SK-N-SH treated with all-trans-retinoic acid at 6 μM for 48 hours (cell line): ENCODE measurements at regions not wholly inside any gene's neighbourhood (a gene's known extent, or its start where the extent isn't known, plus 50 kb on each side); places are given as distances from the start of the nearest gene placed in this dataset.

Experiments
- ATAC-seq: fragments of 200-7000 bp; cut with Tn5 transposase; 3 replicates; pipeline ENCODE4 v1.9.1; 2020; ENCODE audit warnings: mild to moderate bottlenecking, moderate library complexity
- ARNTL ChIP-seq: fragments of 450-650 bp; formaldehyde crosslinking; IDR thresholded peaks from 2 replicates; pipeline ENCODE4 v1.5.0; 2020; ENCODE audit warnings: low read depth, mild to moderate bottlenecking, moderate library complexity, borderline replicate concordance
- BACH2 ChIP-seq: fragments of 250-450 bp; sonication (Bioruptor Pico); IDR thresholded peaks from 2 replicates; pipeline ENCODE4 v1.9.0; 2021; ENCODE audit warnings: mild to moderate bottlenecking, borderline replicate concordance
- CSDC2 ChIP-seq: fragments of 250-450 bp; sonication (Bioruptor Pico); IDR thresholded peaks from 2 replicates; pipeline ENCODE4 v1.5.0; 2020; ENCODE audit warnings: mild to moderate bottlenecking, moderate library complexity
- ESRRG ChIP-seq: fragments of 250-450 bp; sonication (Bioruptor Pico); IDR thresholded peaks from 2 replicates; pipeline ENCODE4 v1.6.1; 2021; ENCODE audit warnings: mild to moderate bottlenecking
- ISL1 ChIP-seq: fragments of 250-450 bp; sonication (Bioruptor Pico); IDR thresholded peaks from 2 replicates; pipeline ENCODE4 v2.1.2; 2022; ENCODE audit warnings: mild to moderate bottlenecking, moderate library complexity
- OSR1 ChIP-seq: fragments of 250-450 bp; sonication (Bioruptor Pico); IDR thresholded peaks from 2 replicates; pipeline ENCODE4 v1.8.0; 2022; ENCODE audit warnings: moderate library complexity, mild to moderate bottlenecking, inconsistent platforms
- PPARA ChIP-seq: fragments of 250-450 bp; sonication (Bioruptor Pico); IDR thresholded peaks from 2 replicates; pipeline ENCODE4 v1.5.0; 2020; ENCODE audit warnings: mild to moderate bottlenecking, borderline replicate concordance
- RARB ChIP-seq: fragments of 250-450 bp; sonication (Bioruptor Pico); IDR thresholded peaks from 2 replicates; pipeline ENCODE4 v1.8.0; 2021; ENCODE audit warnings: mild to moderate bottlenecking, moderate library complexity
- SNAI2 ChIP-seq: fragments of 250-450 bp; sonication (Bioruptor Pico); IDR thresholded peaks from 2 replicates; pipeline ENCODE4 v1.5.0; 2020; ENCODE audit warnings: mild to moderate bottlenecking, moderate library complexity
- TCF4 ChIP-seq: fragments of 250-450 bp; sonication (Bioruptor Pico); IDR thresholded peaks from 2 replicates; pipeline ENCODE4 v1.8.0; 2021; ENCODE audit warnings: mild to moderate bottlenecking, moderate library complexity, borderline replicate concordance
- TOX ChIP-seq: fragments of 250-450 bp; sonication (Bioruptor Pico); IDR thresholded peaks from 2 replicates; pipeline ENCODE4 v1.8.0; 2021; ENCODE audit warnings: mild to moderate bottlenecking, moderate library complexity, borderline replicate concordance
- ZC3H10 ChIP-seq: fragments of 250-450 bp; sonication (Bioruptor Pico); IDR thresholded peaks from 2 replicates; pipeline ENCODE4 v1.5.1; 2021; ENCODE audit warnings: mild to moderate bottlenecking, moderate library complexity
- ZFP30 ChIP-seq: fragments of 450-650 bp; formaldehyde crosslinking; IDR thresholded peaks from 2 replicates; pipeline ENCODE4 v1.5.0; 2022; ENCODE audit warnings: mild to moderate bottlenecking, moderate library complexity
- ZNF565 ChIP-seq: fragments of 450-650 bp; formaldehyde crosslinking; conservative IDR thresholded peaks from 2 replicates; pipeline ENCODE4 v1.5.0; 2020; ENCODE audit warnings: low read depth, mild to moderate bottlenecking, moderate library complexity
- ZNF70 ChIP-seq: fragments of 450-650 bp; formaldehyde crosslinking; IDR thresholded peaks from 2 replicates; pipeline ENCODE4 v1.5.0; 2020; ENCODE audit warnings: mild to moderate bottlenecking, moderate library complexity
- ZNF8 ChIP-seq: fragments of 450-650 bp; formaldehyde crosslinking; IDR thresholded peaks from 2 replicates; pipeline ENCODE4 v1.5.0; 2020; ENCODE audit warnings: mild to moderate bottlenecking, moderate library complexity
- TF ChIP-seq, protein P1 (sequence below): fragments of 250-450 bp; sonication (Bioruptor Pico); IDR thresholded peaks from 2 replicates; pipeline ENCODE4 v1.5.0; 2020; ENCODE audit warnings: mild to moderate bottlenecking, moderate library complexity
- TF ChIP-seq, protein P2 (sequence below): fragments of 250-450 bp; sonication (Bioruptor Pico); IDR thresholded peaks from 2 replicates; pipeline ENCODE4 v1.5.1; 2020; ENCODE audit warnings: low read depth, mild to moderate bottlenecking, moderate library complexity
- TF ChIP-seq, protein P3 (sequence below): fragments of 250-450 bp; sonication (Bioruptor Pico); IDR thresholded peaks from 2 replicates; pipeline ENCODE4 v1.8.0; 2020; ENCODE audit warnings: mild to moderate bottlenecking, moderate library complexity, borderline replicate concordance
- TF ChIP-seq, protein P4 (sequence below): fragments of 250-450 bp; sonication (Bioruptor Pico); IDR thresholded peaks from 2 replicates; pipeline ENCODE4 v1.5.1; 2021; ENCODE audit warnings: mild to moderate bottlenecking, moderate library complexity
- TF ChIP-seq, protein P5 (sequence below): fragments of 250-450 bp; sonication (Bioruptor Pico); IDR thresholded peaks from 2 replicates; pipeline ENCODE4 v1.8.0; 2021; ENCODE audit warnings: low read depth, mild to moderate bottlenecking, moderate library complexity, borderline replicate concordance

DNA sequence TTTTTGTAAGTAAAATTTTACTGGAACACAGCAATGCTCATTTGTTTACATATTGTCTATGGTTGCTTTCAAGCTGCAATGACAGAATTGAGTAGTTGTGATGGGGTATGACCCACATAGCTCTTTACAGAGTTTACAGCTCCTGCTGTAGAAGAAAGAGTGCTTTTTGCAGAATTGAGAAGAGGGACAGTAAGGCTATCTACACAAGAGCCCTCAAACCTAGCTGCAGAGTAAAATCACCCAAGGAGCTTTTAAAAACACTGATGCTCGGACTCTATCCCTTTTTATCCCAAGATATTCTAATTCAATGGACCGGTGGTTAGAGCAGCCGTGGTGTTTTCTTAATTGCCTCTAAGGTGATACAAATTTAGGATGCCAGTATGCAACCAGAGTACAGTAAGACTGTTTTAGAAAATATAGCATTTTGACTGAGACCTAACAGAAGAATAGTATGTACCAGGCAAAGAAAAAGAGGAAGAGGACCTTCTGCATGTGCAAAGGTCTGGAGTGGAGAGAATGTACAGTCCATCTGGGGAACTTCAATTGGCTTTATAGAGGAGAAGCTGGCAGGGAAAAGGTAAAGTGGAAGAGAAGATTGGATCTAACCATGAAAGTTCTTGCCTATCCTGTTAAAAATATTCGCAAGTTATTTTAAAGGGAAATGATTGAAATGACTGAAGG lies 663.6 kb upstream of the CPEB2 start:
- TF ChIP-seq ZNF565 (no peak), BACH2 (CRISPR knock-in tag) (no peak), ESRRG (CRISPR knock-in tag) (no peak), ISL1 (no peak), TCF4 (no peak), ZC3H10 (CRISPR knock-in tag) (no peak), OSR1 (CRISPR knock-in tag) (no peak), ARNTL (CRISPR knock-in tag) (no peak), TOX (no peak), CSDC2 (CRISPR knock-in tag) (no peak), SNAI2 (CRISPR knock-in tag) (no peak), ZNF8 (CRISPR knock-in tag) (no peak), PPARA (CRISPR knock-in tag) (no peak)
- TF ChIP-seq, protein P1, sequence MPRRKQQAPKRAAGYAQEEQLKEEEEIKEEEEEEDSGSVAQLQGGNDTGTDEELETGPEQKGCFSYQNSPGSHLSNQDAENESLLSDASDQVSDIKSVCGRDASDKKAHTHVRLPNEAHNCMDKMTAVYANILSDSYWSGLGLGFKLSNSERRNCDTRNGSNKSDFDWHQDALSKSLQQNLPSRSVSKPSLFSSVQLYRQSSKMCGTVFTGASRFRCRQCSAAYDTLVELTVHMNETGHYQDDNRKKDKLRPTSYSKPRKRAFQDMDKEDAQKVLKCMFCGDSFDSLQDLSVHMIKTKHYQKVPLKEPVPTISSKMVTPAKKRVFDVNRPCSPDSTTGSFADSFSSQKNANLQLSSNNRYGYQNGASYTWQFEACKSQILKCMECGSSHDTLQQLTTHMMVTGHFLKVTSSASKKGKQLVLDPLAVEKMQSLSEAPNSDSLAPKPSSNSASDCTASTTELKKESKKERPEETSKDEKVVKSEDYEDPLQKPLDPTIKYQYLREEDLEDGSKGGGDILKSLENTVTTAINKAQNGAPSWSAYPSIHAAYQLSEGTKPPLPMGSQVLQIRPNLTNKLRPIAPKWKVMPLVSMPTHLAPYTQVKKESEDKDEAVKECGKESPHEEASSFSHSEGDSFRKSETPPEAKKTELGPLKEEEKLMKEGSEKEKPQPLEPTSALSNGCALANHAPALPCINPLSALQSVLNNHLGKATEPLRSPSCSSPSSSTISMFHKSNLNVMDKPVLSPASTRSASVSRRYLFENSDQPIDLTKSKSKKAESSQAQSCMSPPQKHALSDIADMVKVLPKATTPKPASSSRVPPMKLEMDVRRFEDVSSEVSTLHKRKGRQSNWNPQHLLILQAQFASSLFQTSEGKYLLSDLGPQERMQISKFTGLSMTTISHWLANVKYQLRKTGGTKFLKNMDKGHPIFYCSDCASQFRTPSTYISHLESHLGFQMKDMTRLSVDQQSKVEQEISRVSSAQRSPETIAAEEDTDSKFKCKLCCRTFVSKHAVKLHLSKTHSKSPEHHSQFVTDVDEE (CRISPR knock-in tag) = no peak
- TF ChIP-seq, protein P2, sequence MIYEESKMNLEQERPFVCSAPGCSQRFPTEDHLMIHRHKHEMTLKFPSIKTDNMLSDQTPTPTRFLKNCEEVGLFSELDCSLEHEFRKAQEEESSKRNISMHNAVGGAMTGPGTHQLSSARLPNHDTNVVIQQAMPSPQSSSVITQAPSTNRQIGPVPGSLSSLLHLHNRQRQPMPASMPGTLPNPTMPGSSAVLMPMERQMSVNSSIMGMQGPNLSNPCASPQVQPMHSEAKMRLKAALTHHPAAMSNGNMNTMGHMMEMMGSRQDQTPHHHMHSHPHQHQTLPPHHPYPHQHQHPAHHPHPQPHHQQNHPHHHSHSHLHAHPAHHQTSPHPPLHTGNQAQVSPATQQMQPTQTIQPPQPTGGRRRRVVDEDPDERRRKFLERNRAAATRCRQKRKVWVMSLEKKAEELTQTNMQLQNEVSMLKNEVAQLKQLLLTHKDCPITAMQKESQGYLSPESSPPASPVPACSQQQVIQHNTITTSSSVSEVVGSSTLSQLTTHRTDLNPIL (CRISPR knock-in tag) = no peak
- TF ChIP-seq, protein P3, sequence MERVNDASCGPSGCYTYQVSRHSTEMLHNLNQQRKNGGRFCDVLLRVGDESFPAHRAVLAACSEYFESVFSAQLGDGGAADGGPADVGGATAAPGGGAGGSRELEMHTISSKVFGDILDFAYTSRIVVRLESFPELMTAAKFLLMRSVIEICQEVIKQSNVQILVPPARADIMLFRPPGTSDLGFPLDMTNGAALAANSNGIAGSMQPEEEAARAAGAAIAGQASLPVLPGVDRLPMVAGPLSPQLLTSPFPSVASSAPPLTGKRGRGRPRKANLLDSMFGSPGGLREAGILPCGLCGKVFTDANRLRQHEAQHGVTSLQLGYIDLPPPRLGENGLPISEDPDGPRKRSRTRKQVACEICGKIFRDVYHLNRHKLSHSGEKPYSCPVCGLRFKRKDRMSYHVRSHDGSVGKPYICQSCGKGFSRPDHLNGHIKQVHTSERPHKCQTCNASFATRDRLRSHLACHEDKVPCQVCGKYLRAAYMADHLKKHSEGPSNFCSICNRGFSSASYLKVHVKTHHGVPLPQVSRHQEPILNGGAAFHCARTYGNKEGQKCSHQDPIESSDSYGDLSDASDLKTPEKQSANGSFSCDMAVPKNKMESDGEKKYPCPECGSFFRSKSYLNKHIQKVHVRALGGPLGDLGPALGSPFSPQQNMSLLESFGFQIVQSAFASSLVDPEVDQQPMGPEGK (CRISPR knock-in tag) = no peak
- TF ChIP-seq, protein P4, sequence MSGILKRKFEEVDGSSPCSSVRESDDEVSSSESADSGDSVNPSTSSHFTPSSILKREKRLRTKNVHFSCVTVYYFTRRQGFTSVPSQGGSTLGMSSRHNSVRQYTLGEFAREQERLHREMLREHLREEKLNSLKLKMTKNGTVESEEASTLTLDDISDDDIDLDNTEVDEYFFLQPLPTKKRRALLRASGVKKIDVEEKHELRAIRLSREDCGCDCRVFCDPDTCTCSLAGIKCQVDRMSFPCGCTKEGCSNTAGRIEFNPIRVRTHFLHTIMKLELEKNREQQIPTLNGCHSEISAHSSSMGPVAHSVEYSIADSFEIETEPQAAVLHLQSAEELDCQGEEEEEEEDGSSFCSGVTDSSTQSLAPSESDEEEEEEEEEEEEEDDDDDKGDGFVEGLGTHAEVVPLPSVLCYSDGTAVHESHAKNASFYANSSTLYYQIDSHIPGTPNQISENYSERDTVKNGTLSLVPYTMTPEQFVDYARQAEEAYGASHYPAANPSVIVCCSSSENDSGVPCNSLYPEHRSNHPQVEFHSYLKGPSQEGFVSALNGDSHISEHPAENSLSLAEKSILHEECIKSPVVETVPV (CRISPR knock-in tag) = no peak
- ATAC-seq = no peak

DNA sequence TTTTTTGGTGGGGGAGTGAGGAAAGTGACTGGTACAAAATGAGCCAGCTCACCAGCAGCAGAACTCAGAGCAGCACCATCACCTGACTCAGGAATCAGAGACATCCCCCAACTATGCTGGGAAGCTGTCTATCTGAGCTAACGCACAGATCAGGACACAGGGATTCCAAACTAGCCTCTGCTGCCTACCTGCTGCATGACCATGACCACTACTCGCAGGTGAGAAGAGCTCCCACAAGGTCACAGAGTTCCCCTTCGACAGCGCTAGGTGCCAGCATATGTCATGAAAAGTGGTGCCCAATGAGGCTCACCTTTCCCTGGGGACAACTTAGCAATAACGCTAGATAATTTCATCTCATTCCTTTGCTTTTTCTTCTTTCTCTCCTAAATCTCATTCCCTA lies 662.6 kb upstream of the CPEB2 start:
- TF ChIP-seq RARB (no peak), OSR1 (CRISPR knock-in tag) (no peak), ZNF70 (no peak), ISL1 (no peak), PPARA (CRISPR knock-in tag) (no peak)
- TF ChIP-seq, protein P5, sequence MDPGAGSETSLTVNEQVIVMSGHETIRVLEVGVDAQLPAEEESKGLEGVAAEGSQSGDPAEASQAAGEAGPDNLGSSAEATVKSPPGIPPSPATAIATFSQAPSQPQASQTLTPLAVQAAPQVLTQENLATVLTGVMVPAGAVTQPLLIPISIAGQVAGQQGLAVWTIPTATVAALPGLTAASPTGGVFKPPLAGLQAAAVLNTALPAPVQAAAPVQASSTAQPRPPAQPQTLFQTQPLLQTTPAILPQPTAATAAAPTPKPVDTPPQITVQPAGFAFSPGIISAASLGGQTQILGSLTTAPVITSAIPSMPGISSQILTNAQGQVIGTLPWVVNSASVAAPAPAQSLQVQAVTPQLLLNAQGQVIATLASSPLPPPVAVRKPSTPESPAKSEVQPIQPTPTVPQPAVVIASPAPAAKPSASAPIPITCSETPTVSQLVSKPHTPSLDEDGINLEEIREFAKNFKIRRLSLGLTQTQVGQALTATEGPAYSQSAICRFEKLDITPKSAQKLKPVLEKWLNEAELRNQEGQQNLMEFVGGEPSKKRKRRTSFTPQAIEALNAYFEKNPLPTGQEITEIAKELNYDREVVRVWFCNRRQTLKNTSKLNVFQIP = no peak
- no peak for ATAC-seq

DNA sequence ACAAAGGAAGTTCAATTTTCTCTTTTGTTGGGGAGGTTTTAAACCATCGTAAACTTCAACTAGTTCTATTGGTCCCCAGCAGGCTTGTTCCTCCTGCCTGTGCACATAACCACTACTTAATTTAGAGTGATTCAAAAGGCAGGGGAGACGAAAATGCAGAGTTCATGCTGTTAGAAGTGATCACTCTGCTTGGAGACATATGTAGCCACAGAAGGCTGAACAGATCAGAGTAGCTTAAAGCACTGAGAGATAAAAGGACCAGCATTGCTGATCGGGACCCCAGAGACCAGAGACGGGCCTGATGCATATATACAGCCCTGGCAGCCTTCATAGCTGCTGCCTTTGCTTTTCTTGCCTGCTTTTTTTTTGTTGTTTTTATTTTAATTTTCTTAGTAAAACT lies 662.0 kb upstream of the CPEB2 start:
- no peak for ATAC-seq
- TF ChIP-seq, protein P2 (CRISPR knock-in tag) = no peak
- TF ChIP-seq ZFP30 (CRISPR knock-in tag) (no peak), TCF4 (no peak), CSDC2 (CRISPR knock-in tag) (no peak), BACH2 (CRISPR knock-in tag) (no peak)
- TF ChIP-seq, protein P5 = no peak
- TF ChIP-seq, protein P1 (CRISPR knock-in tag) = no peak
